ENCODE measurements at regions not wholly inside any gene's neighbourhood (a gene's known extent, or its start where the extent isn't known, plus 50 kb on each side); places are given as distances from the start of the nearest gene placed in this dataset.

DNA sequence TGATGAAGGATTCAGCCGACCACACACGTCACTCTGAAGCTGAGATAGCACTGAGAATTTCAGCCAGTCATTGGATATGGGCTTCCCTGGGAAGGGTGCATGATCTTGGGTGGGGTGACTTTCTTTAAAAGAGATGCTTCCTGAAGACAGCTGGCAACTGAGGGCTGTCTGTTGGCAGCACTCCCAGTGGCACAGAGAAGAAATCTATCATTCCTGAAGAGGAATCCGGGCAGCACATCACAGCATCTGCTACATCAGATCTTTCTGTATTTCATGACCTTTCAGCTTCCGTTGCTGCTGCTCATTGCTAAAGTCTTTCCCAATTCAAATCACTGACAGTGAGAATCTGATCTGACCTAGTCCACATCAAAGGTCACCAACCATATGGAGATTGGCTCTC is 193.8 kb upstream of the RBPJ start:
- no peak for TF ChIP-seq EZH2 (IDR thresholded peaks at IDR 0.05; ENCODE audit: borderline replicate concordance, low read depth, low read length, severe bottlenecking)
- TF ChIP-seq, protein P1, sequence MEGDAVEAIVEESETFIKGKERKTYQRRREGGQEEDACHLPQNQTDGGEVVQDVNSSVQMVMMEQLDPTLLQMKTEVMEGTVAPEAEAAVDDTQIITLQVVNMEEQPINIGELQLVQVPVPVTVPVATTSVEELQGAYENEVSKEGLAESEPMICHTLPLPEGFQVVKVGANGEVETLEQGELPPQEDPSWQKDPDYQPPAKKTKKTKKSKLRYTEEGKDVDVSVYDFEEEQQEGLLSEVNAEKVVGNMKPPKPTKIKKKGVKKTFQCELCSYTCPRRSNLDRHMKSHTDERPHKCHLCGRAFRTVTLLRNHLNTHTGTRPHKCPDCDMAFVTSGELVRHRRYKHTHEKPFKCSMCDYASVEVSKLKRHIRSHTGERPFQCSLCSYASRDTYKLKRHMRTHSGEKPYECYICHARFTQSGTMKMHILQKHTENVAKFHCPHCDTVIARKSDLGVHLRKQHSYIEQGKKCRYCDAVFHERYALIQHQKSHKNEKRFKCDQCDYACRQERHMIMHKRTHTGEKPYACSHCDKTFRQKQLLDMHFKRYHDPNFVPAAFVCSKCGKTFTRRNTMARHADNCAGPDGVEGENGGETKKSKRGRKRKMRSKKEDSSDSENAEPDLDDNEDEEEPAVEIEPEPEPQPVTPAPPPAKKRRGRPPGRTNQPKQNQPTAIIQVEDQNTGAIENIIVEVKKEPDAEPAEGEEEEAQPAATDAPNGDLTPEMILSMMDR (IDR thresholded peaks at IDR 0.05; ENCODE audit: borderline replicate concordance, extremely low read depth, low read length, poor library complexity, severe bottlenecking), result no peak
- Histone ChIP-seq H4K20me1 (ENCODE audit: insufficient read depth, low read length) (no peaks in the 10 kb centered on the region), H3K4me3 (ENCODE audit: low read depth in 1 of 2, low read length in 2 of 2) (no peak overlapping the region), H3K9me3 (ENCODE audit: insufficient read depth, low read length, severe bottlenecking) (no peaks in the 10 kb centered on the region), H2AFZ (ENCODE audit: low read depth, low read length) (no peak overlapping the region), H3K4me2 (ENCODE audit: insufficient read depth, low read length) (no peak overlapping the region), H3K27ac (ENCODE audit: low read length) (no peak overlapping the region), H3K4me1 (ENCODE audit: insufficient read depth, low read length) (no peaks in the 10 kb centered on the region), H3K36me3 (ENCODE audit: insufficient read depth, low read length) (no peaks in the 10 kb centered on the region), H3K27me3 (ENCODE audit: insufficient read depth, low read length, poor library complexity) (no peaks in the 10 kb centered on the region), H3K9ac (ENCODE audit: low read depth, low read length) (no peak overlapping the region), H3K79me2 (ENCODE audit: insufficient read depth, low read length) (no peaks in the 10 kb centered on the region)
- DNase-seq, result no peak
- no peak for ATAC-seq (ENCODE audit: insufficient read depth, low read depth)

DNA sequence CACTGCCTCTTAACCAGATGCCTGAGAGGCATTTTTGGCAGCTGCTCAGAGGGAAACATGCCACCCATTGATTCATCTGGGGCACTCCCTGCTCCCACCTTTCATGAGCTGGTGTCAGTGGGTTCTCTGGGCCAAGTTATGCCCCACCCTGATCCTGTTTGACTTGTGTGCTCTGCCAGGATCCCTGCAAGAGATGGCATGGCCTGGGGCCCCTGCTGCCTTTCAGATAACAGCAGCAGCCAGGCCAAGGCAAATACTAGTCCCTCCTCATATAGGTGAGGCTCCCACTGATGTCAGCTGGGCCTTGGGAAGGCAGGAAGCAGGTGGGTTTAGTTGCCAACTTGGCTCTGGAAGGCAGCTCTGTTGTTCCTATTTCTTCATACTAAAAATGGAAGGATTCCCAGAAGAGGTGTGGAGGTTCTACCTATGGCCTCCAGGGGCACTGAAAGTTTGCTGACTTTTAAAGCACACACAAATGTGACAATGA is 192.9 kb upstream of the RBPJ start:
- no peaks in the 10 kb centered on the region for H3K4me1 ChIP-seq (ENCODE audit: insufficient read depth, low read length)
- no peak for DNase-seq
- no peak overlapping the region for H3K27ac ChIP-seq (ENCODE audit: low read length)
- no peak overlapping the region for H3K9ac ChIP-seq (ENCODE audit: low read depth, low read length)
- no peak overlapping the region for H2AFZ ChIP-seq (ENCODE audit: low read depth, low read length)
- no peak overlapping the region for H3K4me3 ChIP-seq (ENCODE audit: low read depth in 1 of 2, low read length in 2 of 2)
- H4K20me1 ChIP-seq (ENCODE audit: insufficient read depth, low read length), result no peaks in the 10 kb centered on the region
- no peaks in the 10 kb centered on the region for H3K27me3 ChIP-seq (ENCODE audit: insufficient read depth, low read length, poor library complexity)
- ATAC-seq (ENCODE audit: insufficient read depth, low read depth), result no peak
- H3K36me3 ChIP-seq (ENCODE audit: insufficient read depth, low read length), result no peaks in the 10 kb centered on the region
- H3K4me2 ChIP-seq (ENCODE audit: insufficient read depth, low read length), result no peak overlapping the region
- no peaks in the 10 kb centered on the region for H3K79me2 ChIP-seq (ENCODE audit: insufficient read depth, low read length)
- TF ChIP-seq EZH2 (IDR thresholded peaks at IDR 0.05; ENCODE audit: borderline replicate concordance, low read depth, low read length, severe bottlenecking), result no peak
- TF ChIP-seq, protein P1 (IDR thresholded peaks at IDR 0.05; ENCODE audit: borderline replicate concordance, extremely low read depth, low read length, poor library complexity, severe bottlenecking), result no peak
- no peaks in the 10 kb centered on the region for H3K9me3 ChIP-seq (ENCODE audit: insufficient read depth, low read length, severe bottlenecking)

DNA sequence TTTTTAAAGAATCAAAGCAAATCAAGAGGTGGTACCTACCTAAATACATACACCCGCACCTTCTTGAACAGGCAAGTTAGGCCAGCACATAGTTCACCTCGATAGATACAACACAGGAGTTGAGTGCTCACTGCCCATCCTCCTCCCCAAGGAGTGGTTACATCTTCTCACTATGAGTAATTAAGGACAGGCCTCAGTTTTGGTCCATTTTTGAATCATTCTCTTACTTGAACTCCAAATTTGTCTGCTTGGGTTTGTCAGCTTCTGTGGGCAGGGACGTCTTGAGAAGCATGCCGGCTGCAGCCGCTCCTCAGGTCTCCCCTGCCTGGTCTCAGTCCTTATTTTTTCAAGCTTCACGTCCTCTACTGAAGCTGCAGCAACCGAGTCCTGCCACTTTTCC is 190.6 kb upstream of the RBPJ start:
- Histone ChIP-seq H3K27me3 (ENCODE audit: insufficient read depth, low read length, poor library complexity) (no peaks in the 10 kb centered on the region), H3K9me3 (ENCODE audit: insufficient read depth, low read length, severe bottlenecking) (no peaks in the 10 kb centered on the region), H3K4me2 (ENCODE audit: insufficient read depth, low read length) (no peak overlapping the region), H3K27ac (ENCODE audit: low read length) (no peak overlapping the region), H3K4me1 (ENCODE audit: insufficient read depth, low read length) (no peaks in the 10 kb centered on the region), H3K4me3 (ENCODE audit: low read depth in 1 of 2, low read length in 2 of 2) (no peak overlapping the region), H3K79me2 (ENCODE audit: insufficient read depth, low read length) (no peaks in the 10 kb centered on the region), H2AFZ (ENCODE audit: low read depth, low read length) (no peak overlapping the region), H3K9ac (ENCODE audit: low read depth, low read length) (no peak overlapping the region), H3K36me3 (ENCODE audit: insufficient read depth, low read length) (no peaks in the 10 kb centered on the region), H4K20me1 (ENCODE audit: insufficient read depth, low read length) (no peaks in the 10 kb centered on the region)
- ATAC-seq (ENCODE audit: insufficient read depth, low read depth) (no peak), DNase-seq (no peak)
- TF ChIP-seq EZH2 (IDR thresholded peaks at IDR 0.05; ENCODE audit: borderline replicate concordance, low read depth, low read length, severe bottlenecking), result no peak
- TF ChIP-seq, protein P1 (IDR thresholded peaks at IDR 0.05; ENCODE audit: borderline replicate concordance, extremely low read depth, low read length, poor library complexity, severe bottlenecking), result no peak
